Stimulated activated CD4-positive, alpha-beta T cell treated with anti-CD3 and anti-CD28 coated beads, TNF-alpha, amount 100 ng/mL, for 24 hours (primary cell): ENCODE measurements at regions not wholly inside any gene's neighbourhood (a gene's known extent, or its start where the extent isn't known, plus 50 kb on each side); places are given as distances from the start of the nearest gene placed in this dataset.
"Not testable (repeated sequence)": the region's sequence is repeated elsewhere in the genome, so short reads cannot be mapped to it uniquely, and the experiment has no call there.

Source experiments
- DNase-seq, 3 experiments: peaks; one replicate each; pipeline ENCODE4 v3.0.0-alpha.2; 2020; ENCODE audit warnings: low read depth in 3 of 3

DNA sequence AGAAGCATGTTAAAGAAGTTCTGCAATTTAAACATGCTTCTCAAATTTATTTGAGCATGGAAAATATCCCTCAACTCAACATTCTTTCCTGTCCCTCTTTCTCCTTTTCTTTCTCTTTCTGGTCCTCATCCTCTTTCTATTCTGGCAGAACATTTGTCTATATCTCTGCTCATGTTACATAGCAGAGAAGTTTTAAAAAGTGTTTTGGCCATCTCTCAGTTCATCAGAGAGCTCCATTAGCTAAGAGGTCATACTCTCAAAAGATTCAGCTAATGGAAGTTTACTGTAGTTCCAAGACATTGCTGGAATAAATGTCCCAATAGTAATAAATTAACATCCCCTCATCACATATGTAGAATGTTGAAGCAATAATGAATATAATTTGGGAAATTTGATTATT, 53.5 kb downstream of the XCL2 start:
- DNase-seq, result no peak

DNA sequence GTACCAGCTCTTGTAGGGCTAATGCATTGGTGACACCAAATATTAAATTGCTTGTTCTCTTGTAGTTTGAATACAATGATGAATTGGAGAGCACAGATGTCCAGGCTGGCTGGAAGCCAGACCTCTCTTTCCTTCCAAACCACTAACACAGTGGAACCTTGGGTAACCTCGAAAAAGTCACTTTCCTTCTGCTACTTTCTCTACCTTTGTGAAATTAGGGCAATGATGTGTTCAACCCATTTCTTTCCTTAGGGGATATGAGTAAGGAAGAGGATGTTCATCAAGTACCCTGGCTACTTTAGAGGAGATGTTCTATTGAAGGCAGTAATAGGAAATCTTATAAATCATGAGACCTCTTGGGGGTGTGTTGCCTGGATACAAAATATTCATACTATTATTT, 55.7 kb downstream of the XCL2 start:
- DNase-seq, result no peak

DNA sequence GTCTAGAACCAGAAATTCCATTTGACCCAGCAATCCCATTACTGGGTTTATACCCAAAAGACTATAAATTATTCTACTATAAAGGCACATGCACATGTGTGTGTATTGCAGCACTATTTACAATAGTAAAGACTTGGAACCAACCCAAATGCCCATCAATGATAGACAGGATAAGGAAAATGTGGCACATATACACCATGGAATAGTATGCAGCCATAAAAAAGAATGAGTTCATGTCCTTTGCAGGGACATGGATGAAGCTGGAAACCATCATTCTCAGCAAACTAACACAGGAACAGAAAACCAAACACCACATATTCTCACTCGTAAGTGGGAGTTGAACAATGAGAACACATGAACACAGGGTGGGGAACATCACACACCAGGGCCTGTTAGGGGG, 57.0 kb downstream of the XCL2 start:
- DNase-seq, result not testable (repeated sequence)

GRCh38 chr1:168485048-168485447, 58.7 kb downstream of the XCL2 start:
- no peak for DNase-seq

DNA sequence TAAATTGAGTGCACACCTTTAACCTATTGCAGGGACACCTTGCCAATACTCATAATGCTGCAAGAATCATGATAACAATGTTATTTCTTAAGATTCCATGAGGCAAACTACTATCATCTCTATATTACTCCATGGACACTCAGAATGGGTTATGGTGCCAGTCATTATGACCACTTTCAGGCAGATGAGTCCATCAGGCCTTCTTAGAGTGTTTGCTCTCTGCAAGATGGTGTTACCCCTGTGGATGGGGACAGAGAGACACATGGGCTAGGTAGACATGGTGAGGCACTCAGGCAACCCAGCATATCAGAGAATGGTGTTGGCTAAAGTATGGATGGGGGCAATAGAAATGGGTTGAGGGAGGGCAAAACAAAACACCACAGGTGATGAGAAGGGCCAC, 59.7 kb downstream of the XCL2 start:
- DNase-seq, result no peak

GRCh38 chr1:168483539-168483938, 60.3 kb downstream of the XCL2 start:
- no peak for DNase-seq

DNA sequence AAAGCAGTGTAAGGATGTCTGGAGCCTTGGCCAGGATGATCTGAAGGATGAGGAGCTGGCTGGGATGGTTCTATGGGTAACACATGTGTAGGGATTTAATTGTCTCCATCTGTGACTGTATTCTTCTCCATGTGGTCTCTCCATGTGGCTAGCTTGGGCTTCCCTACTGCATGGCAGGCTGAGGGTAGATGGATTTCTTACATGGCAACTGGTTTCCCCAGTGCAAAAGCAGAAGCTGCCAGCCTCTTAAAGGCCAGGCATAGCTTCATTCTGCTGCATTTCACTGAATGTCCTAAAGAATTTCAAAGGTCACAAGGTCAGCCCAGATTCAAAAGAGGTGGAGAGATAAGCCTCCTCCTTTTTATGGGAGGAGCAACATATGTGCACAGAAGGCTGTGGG, 61.7 kb downstream of the XCL2 start:
- no peak for DNase-seq

GRCh38 chr1:168481586-168481985, 62.2 kb downstream of the XCL2 start:
- DNase-seq, result no peak

GRCh38 chr1:168480997-168481396, 62.8 kb downstream of the XCL2 start:
- DNase-seq, result no peak

- DNase-seq, result no peak
Observed at GRCh38 chr1:168477792-168478191, 66.0 kb downstream of the XCL2 start.

DNA sequence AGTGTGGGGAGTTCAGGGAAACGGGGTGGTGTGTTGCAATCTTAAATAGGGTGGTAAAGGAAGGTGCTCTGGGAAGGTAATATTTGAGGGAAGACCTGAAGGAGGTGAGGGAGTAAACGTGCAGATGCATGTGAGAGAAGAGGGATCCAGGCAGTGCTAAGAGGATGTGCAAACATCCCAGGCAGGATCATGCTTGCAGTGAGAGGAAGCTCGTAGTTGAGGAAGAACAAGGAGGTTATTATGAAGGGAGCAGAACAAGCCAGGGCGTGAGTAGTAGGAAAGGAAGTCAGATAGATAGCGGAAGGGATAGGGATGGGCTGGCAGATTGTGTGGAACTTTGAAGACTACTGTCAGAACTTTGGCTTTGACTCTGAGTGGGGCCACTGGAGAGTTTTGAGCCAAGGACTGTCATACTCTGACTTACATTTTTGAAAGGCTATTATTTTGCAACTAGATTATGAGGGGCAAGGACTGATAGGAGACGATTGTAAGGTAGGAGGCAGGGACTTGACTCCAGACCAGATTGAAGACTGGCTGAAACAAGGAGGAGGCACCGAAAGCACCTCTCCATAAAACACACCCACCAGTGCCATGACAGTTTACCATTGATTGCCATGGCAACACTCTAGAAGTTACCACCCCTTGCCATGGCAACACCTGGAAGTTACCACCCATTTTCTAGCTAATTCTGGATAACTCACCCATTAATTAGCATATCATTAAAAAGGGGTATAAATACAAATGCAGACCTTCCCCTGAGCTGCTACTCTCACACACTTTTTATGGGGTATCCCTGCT, 67.0 kb downstream of the XCL2 start:
- DNase-seq, result no peak

DNA sequence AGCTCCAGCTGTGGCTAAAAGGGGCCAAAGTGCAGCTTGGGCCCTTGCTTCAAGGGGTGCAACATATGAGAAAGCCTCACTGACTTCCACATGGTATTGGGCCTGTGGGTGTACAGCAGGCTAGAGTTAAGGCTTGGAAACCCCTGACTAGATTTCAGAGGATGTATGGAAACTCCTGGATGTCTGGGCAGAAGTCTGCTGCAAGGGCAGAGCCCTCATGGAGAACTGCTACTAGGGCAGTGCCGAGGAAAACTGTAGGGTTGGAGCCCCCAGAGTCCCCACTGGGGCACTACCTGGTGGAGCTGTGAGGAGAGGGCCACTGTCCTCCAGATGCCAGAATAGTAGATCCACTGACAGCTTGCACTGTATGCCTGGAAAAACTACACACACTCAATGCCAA, 69.5 kb downstream of the XCL2 start:
- no peak for DNase-seq

DNA sequence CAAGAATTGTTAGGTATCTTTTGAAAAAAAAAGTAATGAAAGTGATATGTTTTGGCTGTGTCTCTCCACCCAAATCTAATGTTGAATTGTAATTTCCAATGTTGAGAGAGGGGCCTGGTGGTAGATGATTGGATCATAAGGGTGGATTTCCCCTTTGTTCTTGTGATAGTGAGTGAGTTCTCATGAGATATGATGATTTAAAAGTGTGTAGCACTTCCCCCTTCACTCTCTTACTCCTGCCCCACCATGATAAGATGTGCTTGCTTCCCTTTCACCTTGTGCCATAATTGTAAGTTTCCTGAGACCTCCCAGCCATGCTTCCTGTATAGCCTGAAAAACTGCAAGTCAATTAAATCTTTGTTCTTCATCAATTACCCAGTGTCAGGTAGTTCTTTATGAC, 70.7 kb downstream of the XCL2 start:
- no peak for DNase-seq

GRCh38 chr1:168472223-168472622, 71.6 kb downstream of the XCL2 start:
- no peak for DNase-seq

DNA sequence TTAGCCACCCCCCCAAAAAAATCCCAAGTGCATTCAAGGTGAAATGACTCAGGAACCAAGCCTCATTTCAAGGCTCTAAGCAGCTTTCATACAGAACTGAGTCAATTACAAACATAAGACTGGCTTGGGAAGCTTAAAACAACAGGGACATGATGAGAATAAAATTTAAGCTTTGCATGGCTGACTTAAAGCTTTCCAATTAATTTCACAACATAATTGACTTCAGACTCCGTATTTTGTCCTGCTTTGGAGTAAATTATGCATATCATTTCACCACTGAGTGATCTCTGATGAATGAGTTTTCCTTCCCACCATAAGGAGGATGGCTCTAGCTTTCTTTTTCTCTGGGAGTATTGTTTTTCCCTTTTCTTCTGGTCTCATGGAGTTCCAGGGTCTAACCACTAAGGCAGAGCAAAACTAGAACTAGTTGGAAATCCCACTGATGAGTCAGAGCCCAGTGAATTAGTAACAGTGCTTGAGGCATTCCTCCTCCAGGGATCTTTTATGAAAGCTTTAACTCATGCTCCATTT, 72.8 kb downstream of the XCL2 start:
- no peak for DNase-seq

GRCh38 chr1:168469690-168470089, 74.1 kb downstream of the XCL2 start:
- DNase-seq, result peak in 1 of 3 experiments; percentile 27

DNA sequence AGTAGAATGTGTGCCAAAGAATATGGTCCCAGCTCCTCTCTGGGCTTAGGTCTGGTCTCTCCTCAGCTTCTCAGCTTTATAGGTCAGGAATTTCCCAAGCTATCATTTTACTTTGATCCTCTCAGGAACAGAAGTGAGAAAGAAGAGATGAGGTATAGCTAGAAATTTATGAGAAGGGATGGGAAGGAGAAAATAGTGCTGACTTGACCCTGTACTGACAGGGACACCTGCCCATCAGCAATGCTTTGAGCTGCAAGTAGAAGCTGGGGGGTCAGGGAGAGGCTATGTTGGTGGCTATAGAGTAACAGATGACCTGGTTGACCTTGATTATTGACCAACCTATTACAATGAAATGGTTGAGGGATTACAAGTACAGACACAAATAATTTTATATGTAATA, 75.0 kb downstream of the XCL2 start:
- no peak for DNase-seq

GRCh38 chr1:168468042-168468809, 75.6 kb downstream of the XCL2 start:
- DNase-seq, result no peak

DNA sequence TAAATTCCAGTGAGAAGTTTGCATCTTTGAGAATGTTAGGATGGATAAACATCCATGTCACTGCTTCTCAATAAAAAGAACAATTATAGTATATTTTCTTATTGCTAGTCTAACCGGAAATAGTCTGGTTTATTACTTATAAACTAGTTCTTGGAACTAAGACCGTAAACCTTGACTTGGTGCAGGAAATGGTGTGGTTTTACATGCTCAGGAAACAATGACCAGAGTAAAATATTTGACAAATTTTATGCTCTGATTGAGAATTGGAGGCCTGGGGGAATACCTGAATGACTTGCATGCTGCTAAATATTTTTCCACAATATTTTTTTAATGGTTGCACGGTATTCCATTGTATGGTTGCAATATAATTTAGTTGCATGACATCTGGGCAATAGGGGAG, 76.3 kb downstream of the XCL2 start:
- no peak for DNase-seq

DNA sequence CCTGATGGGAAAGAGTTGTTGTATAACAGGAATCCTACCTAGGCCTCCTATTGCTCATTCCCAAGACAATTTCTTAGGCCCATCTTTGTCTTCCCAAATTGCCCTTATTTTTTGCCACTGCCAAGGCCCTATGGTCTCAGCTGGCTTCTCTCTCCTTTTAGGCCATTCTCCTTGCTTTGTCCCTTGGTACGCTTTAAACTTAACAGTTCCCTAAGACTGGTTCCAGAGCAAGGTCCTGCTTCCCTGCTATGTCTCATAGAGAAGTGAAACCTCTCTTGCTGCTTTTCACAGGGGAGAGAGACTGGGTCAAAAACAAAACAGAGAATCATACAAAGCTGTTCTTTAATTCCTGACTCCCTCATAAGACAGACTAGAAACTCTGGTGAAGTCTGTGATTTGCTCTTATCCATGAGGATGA, 77.1 kb downstream of the XCL2 start:
- no peak for DNase-seq

GRCh38 chr1:168466092-168466713, 77.6 kb downstream of the XCL2 start:
- peak; percentile 7 to 34 (median 22) for DNase-seq

GRCh38 chr1:168461108-168461507, 82.7 kb downstream of the XCL2 start:
- DNase-seq, result not testable (repeated sequence)
